ENCODE measurements at regions not wholly inside any gene's neighbourhood (a gene's known extent, or its start where the extent isn't known, plus 50 kb on each side); places are given as distances from the start of the nearest gene placed in this dataset.
"Not testable (repeated sequence)": the region's sequence is repeated elsewhere in the genome, so short reads cannot be mapped to it uniquely, and the experiment has no call there.

DNA sequence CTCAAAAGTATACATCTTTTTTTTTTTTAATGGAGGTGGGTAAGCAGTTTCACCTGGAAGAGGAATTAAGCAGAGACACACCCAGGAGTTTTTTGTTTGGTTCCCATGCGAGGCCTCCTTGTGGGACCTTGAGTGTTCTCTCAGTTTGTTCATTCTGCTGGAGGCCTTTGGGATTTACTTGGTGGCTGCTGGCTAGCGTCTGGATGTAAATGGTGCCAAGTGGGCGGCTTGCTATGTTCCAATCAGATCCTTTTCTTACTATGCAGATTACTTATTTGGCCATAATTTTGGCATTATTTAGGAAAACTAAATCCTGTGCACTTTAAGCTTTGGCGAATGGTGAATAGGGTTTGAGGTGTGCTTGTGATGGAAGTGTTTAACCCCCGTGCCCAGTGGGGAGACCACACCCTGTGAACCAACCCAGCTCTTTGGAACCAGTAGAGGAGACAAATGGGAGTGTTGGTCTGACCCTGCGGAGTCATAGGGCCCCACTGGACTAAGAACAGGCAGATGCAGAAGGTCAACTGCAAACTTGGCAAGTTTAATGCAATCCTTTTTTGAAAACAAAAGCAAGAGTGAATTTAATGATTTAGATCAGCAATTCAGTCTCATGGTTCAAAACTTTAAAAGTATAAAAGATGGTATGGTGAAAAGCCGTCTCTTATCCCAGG is 79.4 kb downstream of the EBLN2 start:
- no peaks in the 10 kb centered on the region for H3K27me3 ChIP-seq (ENCODE audit: insufficient read depth, low read depth, severe bottlenecking)
- H3K4me3 ChIP-seq (ENCODE audit: low read depth, low read length), result no peak overlapping the region
- no peaks in the 10 kb centered on the region for H3K9me3 ChIP-seq (ENCODE audit: severe bottlenecking)
- DNase-seq, result no peak
- TF ChIP-seq, protein P1, sequence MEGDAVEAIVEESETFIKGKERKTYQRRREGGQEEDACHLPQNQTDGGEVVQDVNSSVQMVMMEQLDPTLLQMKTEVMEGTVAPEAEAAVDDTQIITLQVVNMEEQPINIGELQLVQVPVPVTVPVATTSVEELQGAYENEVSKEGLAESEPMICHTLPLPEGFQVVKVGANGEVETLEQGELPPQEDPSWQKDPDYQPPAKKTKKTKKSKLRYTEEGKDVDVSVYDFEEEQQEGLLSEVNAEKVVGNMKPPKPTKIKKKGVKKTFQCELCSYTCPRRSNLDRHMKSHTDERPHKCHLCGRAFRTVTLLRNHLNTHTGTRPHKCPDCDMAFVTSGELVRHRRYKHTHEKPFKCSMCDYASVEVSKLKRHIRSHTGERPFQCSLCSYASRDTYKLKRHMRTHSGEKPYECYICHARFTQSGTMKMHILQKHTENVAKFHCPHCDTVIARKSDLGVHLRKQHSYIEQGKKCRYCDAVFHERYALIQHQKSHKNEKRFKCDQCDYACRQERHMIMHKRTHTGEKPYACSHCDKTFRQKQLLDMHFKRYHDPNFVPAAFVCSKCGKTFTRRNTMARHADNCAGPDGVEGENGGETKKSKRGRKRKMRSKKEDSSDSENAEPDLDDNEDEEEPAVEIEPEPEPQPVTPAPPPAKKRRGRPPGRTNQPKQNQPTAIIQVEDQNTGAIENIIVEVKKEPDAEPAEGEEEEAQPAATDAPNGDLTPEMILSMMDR (IDR thresholded peaks at IDR 0.05; ENCODE audit: low read depth, low read length), result no peak
- no peak overlapping the region for H3K27ac ChIP-seq
- H3K36me3 ChIP-seq, result no peaks in the 10 kb centered on the region

DNA sequence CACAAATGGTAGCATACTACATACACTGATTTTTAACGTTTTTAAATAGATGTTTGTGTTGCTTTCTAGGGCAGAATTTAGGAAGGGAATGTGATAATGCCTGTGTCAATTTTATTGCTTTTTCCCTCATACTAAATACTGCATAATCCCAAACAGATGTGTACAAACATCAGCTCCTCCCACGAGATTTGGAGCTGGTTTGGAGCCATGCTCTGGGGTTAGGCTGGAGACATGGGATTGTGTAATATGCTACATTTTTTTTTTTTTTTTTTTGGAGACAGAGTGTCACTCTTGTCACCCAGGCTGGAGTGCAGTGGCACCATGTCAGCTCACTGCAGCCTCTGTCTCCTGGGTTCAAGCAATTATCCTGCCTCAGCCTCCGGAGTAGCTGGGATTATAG is 80.1 kb downstream of the EBLN2 start:
- H3K27ac ChIP-seq, result no peak overlapping the region
- no peaks in the 10 kb centered on the region for H3K36me3 ChIP-seq
- no peak for DNase-seq
- no peaks in the 10 kb centered on the region for H3K9me3 ChIP-seq (ENCODE audit: severe bottlenecking)
- TF ChIP-seq, protein P1 (IDR thresholded peaks at IDR 0.05; ENCODE audit: low read depth, low read length), result no peak
- H3K27me3 ChIP-seq (ENCODE audit: insufficient read depth, low read depth, severe bottlenecking), result no peaks in the 10 kb centered on the region
- H3K4me3 ChIP-seq (ENCODE audit: low read depth, low read length), result no peak overlapping the region

DNA sequence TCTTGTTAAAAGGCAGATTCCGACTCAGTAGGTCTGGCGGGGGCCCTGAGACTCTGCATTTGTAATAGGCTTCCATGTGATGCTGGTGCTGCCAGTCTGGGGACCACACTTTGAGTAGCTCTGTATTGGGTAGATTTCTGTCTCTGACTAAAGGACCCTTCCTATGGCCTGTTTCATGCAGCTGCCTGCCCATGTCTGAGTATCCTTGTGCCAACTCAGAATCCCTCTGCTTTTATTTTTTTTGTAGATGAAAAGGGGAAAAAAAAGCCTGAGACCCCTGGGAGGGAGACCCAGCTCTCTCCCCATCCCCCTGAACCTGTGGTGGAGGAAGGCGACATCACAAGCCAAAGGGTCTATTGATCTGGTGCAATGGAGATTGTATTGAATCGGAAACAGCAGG is 81.9 kb downstream of the EBLN2 start:
- TF ChIP-seq, protein P1 (IDR thresholded peaks at IDR 0.05; ENCODE audit: low read depth, low read length), result no peak
- H3K9me3 ChIP-seq (ENCODE audit: severe bottlenecking), result no peaks in the 10 kb centered on the region
- H3K36me3 ChIP-seq, result no peaks in the 10 kb centered on the region
- no peak for DNase-seq
- H3K27ac ChIP-seq, result peak overlapping the region; percentile 54
- H3K4me3 ChIP-seq (ENCODE audit: low read depth, low read length), result peak overlapping the region; percentile 15
- H3K27me3 ChIP-seq (ENCODE audit: insufficient read depth, low read depth, severe bottlenecking), result no peaks in the 10 kb centered on the region

GRCh38 chr3:73143821-73144237 is 82.4 kb downstream of the EBLN2 start:
- Histone ChIP-seq H3K36me3 (no peaks in the 10 kb centered on the region), H3K9me3 (ENCODE audit: severe bottlenecking) (no peaks in the 10 kb centered on the region), H3K27ac (peak overlapping the region; percentile 54), H3K27me3 (ENCODE audit: insufficient read depth, low read depth, severe bottlenecking) (no peaks in the 10 kb centered on the region), H3K4me3 (ENCODE audit: low read depth, low read length) (peak overlapping the region; percentile 15)
- DNase-seq, result peak; percentile 75
- TF ChIP-seq, protein P1 (IDR thresholded peaks at IDR 0.05; ENCODE audit: low read depth, low read length), result no peak

GRCh38 chr3:73144276-73144675 is 82.8 kb downstream of the EBLN2 start:
- Histone ChIP-seq H3K36me3 (no peaks in the 10 kb centered on the region), H3K27me3 (ENCODE audit: insufficient read depth, low read depth, severe bottlenecking) (no peaks in the 10 kb centered on the region), H3K9me3 (ENCODE audit: severe bottlenecking) (no peaks in the 10 kb centered on the region), H3K4me3 (ENCODE audit: low read depth, low read length) (no peak overlapping the region), H3K27ac (peak overlapping the region; percentile 54)
- TF ChIP-seq, protein P1 (IDR thresholded peaks at IDR 0.05; ENCODE audit: low read depth, low read length), result no peak
- no peak for DNase-seq

DNA sequence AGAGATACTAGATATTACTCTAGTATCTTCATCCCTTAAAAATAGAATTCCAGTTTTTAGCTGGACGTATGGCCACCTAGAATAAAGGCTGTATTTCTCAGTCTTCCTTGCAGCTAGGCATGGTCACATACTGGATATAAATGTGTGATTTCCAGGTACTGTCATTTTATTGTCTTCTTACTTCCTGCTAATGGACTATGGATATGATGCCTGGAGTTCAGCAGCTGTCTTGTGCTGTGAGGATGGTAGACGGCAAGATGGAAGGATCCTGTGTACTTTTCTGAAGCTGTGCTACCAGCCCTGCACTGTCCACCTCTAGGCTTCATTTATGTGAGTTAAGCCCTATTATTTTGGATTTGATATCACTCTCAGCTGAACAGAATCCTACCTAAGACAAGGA is 83.4 kb downstream of the EBLN2 start:
- Histone ChIP-seq H3K9me3 (ENCODE audit: severe bottlenecking) (no peaks in the 10 kb centered on the region), H3K36me3 (no peaks in the 10 kb centered on the region), H3K27ac (no peak overlapping the region), H3K27me3 (ENCODE audit: insufficient read depth, low read depth, severe bottlenecking) (no peaks in the 10 kb centered on the region), H3K4me3 (ENCODE audit: low read depth, low read length) (no peak overlapping the region)
- DNase-seq, result no peak
- TF ChIP-seq, protein P1 (IDR thresholded peaks at IDR 0.05; ENCODE audit: low read depth, low read length), result no peak

DNA sequence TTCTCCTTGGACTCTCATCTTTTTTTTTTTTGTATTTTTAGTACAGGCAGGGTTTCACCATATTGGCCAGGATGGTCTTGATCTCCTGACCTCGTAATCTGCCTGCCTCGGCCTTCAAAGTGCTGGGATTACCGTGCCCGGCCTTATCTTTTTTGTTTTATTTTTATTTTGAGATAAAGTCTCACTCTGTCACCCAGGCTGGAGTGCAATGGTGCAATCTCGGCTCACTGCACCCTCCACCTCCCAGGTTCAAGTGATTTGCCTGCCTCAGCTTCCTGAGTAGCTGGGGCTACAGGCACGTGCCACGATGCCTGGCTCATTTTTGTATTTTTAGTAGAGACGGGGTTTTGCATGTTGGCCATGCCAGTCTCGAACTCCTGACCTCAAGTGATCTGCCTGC is 86.0 kb downstream of the EBLN2 start:
- not testable (repeated sequence) for H3K4me3 ChIP-seq (ENCODE audit: low read depth, low read length); H3K36me3 ChIP-seq; DNase-seq; H3K27ac ChIP-seq; H3K27me3 ChIP-seq (ENCODE audit: insufficient read depth, low read depth, severe bottlenecking); H3K9me3 ChIP-seq (ENCODE audit: severe bottlenecking)
